ENCODE measurements at regions not wholly inside any gene's neighbourhood (a gene's known extent, or its start where the extent isn't known, plus 50 kb on each side); places are given as distances from the start of the nearest gene placed in this dataset.

- H3K4me3 ChIP-seq (ENCODE audit: low read depth, low read length) = no peak overlapping the region
- no peak for TF ChIP-seq CTCF (IDR thresholded peaks at IDR 0.05; ENCODE audit: insufficient read depth, low read length)
- no peak for DNase-seq (ENCODE audit: low read depth)
Observed at GRCh38 chr1:56073614-56074006, 505.8 kb downstream of the PLPP3 start.

GRCh38 chr1:56073206-56073605, 506.2 kb downstream of the PLPP3 start:
- DNase-seq (ENCODE audit: low read depth) = no peak
- H3K4me3 ChIP-seq (ENCODE audit: low read depth, low read length) = no peak overlapping the region
- no peak for TF ChIP-seq CTCF (IDR thresholded peaks at IDR 0.05; ENCODE audit: insufficient read depth, low read length)

- H3K4me3 ChIP-seq (ENCODE audit: low read depth, low read length) = no peak overlapping the region
- no peak for DNase-seq (ENCODE audit: low read depth)
- TF ChIP-seq CTCF (IDR thresholded peaks at IDR 0.05; ENCODE audit: insufficient read depth, low read length) = no peak
Observed at GRCh38 chr1:56072310-56072709, 507.1 kb downstream of the PLPP3 start.

GRCh38 chr1:56071351-56071750, 508.0 kb downstream of the PLPP3 start:
- no peak for TF ChIP-seq CTCF (IDR thresholded peaks at IDR 0.05; ENCODE audit: insufficient read depth, low read length)
- no peak overlapping the region for H3K4me3 ChIP-seq (ENCODE audit: low read depth, low read length)
- DNase-seq (ENCODE audit: low read depth) = no peak

- TF ChIP-seq CTCF (IDR thresholded peaks at IDR 0.05; ENCODE audit: insufficient read depth, low read length) = no peak
- no peak overlapping the region for H3K4me3 ChIP-seq (ENCODE audit: low read depth, low read length)
- peak; percentile 86 for DNase-seq (ENCODE audit: low read depth)
Observed at GRCh38 chr1:56070601-56071000, 508.8 kb downstream of the PLPP3 start.

- no peak for TF ChIP-seq CTCF (IDR thresholded peaks at IDR 0.05; ENCODE audit: insufficient read depth, low read length)
- no peak overlapping the region for H3K4me3 ChIP-seq (ENCODE audit: low read depth, low read length)
- no peak for DNase-seq (ENCODE audit: low read depth)
Observed at GRCh38 chr1:56069824-56070223, 509.5 kb downstream of the PLPP3 start.

- no peak for TF ChIP-seq CTCF (IDR thresholded peaks at IDR 0.05; ENCODE audit: insufficient read depth, low read length)
- peak; percentile 66 for DNase-seq (ENCODE audit: low read depth)
- H3K4me3 ChIP-seq (ENCODE audit: low read depth, low read length) = no peak overlapping the region
Observed at GRCh38 chr1:56068908-56069307, 510.5 kb downstream of the PLPP3 start.
